ENCODE measurements at regions not wholly inside any gene's neighbourhood (a gene's known extent, or its start where the extent isn't known, plus 50 kb on each side); places are given as distances from the start of the nearest gene placed in this dataset.

DNA sequence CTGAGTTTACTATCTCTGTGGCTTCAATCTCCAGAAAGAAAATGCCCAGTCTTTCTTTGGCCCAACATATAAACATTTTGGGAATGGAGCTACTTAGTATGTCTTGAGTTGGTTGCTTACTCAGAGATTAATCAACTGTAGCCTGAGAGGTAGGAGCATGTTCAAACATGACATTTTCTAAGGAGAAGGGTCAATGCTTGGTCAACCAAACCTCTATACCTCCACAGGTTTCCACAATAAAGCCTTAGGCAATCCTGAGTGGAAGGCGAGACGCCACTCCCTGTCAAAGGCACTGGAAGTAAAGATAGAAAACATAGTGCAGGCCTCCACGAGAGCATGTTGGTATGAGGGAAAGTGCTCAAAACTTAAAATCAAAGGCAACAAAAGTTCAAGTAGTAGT, 411.4 kb downstream of the KCTD16 start:
- DNase-seq = no peak

- DNase-seq = no peak
Measured at GRCh38 chr5:144581044-144581443, 410.4 kb downstream of the KCTD16 start.

DNA sequence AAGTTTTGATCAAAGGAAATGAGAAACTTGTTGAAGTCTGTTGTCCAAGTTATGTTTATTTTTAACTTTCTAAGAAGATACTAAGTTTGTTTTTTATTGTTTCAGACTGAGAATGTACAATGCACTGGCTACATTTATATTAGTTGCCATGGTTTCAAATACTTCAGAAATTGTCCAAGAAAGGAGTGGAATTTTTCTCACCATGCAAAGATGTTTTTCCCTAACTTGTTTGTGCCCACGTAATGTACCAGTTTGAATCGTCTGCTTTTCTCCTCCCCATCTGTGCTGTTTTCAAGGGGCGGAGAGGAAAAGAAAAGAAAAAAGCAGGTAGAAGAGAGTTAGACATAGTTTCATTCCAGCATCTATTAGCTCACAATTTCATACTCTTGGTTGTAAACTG, 407.0 kb downstream of the KCTD16 start:
- no peak for DNase-seq

GRCh38 chr5:144575736-144576135, 405.1 kb downstream of the KCTD16 start:
- no peak for DNase-seq

GRCh38 chr5:144567421-144567780, 396.7 kb downstream of the KCTD16 start:
- no peak for DNase-seq

DNA sequence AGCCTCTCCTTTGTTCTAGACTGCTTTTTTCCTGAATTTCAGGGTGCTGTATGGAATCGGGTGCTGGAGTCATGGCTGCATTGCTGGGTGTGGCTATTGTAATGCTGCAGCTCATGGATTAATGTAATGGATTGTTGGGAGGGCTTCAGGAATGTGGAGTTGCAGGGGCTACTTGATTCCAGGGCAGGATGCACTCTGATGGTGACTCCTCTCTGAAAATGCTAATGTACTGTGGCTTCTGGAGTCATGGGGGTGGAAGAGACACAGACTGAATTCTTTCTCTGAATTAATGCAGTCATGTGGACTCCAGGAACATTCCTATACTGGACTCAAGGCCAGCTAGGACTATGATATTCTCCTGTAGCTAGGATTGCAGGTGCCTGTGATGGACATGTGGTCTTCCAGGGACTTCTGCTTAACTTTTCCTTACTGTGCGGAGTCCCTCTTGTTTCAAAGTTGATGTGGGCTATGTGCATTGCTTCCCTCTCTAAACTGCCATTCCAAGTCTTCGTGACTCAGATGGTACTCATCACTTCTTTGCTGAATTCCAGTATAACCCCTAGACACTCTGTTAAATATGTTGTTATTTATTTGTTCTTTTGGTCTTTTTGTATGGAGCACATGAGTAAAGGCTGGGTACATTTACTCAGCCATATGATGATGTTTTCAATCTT, 396.2 kb downstream of the KCTD16 start:
- DNase-seq = no peak

GRCh38 chr5:144549580-144549979, 378.9 kb downstream of the KCTD16 start:
- peak; percentile 31 for DNase-seq

- DNase-seq = no peak
Measured at GRCh38 chr5:144548936-144549335, 378.3 kb downstream of the KCTD16 start.

GRCh38 chr5:144547098-144547499, 376.4 kb downstream of the KCTD16 start:
- DNase-seq = no peak

DNA sequence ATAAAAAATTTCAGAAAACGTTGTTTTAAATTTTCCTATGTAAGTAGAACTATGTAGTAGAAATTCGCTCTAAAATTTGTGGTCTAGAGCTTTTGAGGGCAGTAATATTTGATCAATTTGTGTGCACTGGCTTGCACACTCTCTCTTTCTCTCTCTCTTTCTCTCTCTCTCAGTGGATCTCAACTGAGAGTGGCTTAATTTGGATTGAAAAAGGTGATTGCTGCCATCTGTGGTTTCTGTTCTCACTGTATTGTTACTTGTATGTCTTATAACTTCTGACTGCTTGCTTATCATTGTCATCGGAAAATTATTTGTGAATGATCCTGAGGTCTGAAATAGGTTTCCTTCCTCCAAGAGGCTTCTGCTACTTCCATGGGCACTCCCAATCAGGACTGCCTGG, 368.2 kb downstream of the KCTD16 start:
- DNase-seq = no peak
